Endothelial cell of umbilical vein (primary cell): ENCODE measurements at regions not wholly inside any gene's neighbourhood (a gene's known extent, or its start where the extent isn't known, plus 50 kb on each side); places are given as distances from the start of the nearest gene placed in this dataset.

ENCODE experiments used
- BruUV-seq: library from RNA; stranded (reverse); fragments of 400-500 nt; replicated peaks from 2 replicates; lab custom pipeline; 2021; lab: Mats Ljungman, UMichigan
- CTCF ChIA-PET: fragments of 300-600, 350-600 bp; sonication (Branson Sonifier 250); formaldehyde crosslinking; loops from one replicate; lab custom pipeline; 2021; ENCODE audit warnings: antibody characterized with exemption, inconsistent platforms; lab: Charles Lee
- POLR2A ChIA-PET: fragments of 300-600, 350-600 bp; sonication (Branson Sonifier 250); formaldehyde crosslinking; loops from one replicate; lab custom pipeline; 2021; ENCODE audit warnings: antibody characterized with exemption, inconsistent platforms; lab: Charles Lee
- DNase-seq: peaks from one replicate; pipeline ENCODE4 v3.0.0-alpha.2; 2011; ENCODE audit warnings: low read depth, low spot score
- FAIRE-seq: peaks from 2 replicates; lab custom pipeline; 2011; peaks lifted over from hg19 to GRCh38; lab: Jason Lieb, UNC
- H2AFZ ChIP-seq: 2 replicates; pipeline ENCODE4 v1.6.0; 2012; ENCODE audit warnings: low read depth, low read length, control low read depth, inconsistent platforms
- H3K27ac ChIP-seq: 2 replicates; pipeline ENCODE4 v1.5.1; 2011; ENCODE audit warnings: low read depth, mild to moderate bottlenecking, control low read depth, low read length, moderate library complexity; ENCODE audit not compliant: insufficient read depth
- H3K27me3 ChIP-seq, 2 experiments: 2 replicates each; pipeline versions ENCODE4 v1.6.0 to v1.6.1; 2011; ENCODE audit warnings: low read length in 2 of 2, mixed read lengths in 1 of 2; ENCODE audit not compliant: control insufficient read depth in 2 of 2, insufficient read depth in 2 of 2
- H3K36me3 ChIP-seq, 2 experiments: 2 replicates in 1 of 2; 3 replicates in 1 of 2; pipeline ENCODE4 v1.5.1; 2011; ENCODE audit warnings: low read length in 2 of 2, mild to moderate bottlenecking in 1 of 2, moderate library complexity in 1 of 2; ENCODE audit not compliant: control insufficient read depth in 2 of 2, insufficient read depth in 2 of 2; ENCODE audit errors: extremely low read depth in 1 of 2
- H3K4me1 ChIP-seq: 3 replicates; pipeline ENCODE4 v1.5.1; 2011; ENCODE audit warnings: mild to moderate bottlenecking, low read length; ENCODE audit not compliant: control insufficient read depth, insufficient read depth; ENCODE audit errors: extremely low read depth
- H3K4me2 ChIP-seq: 2 replicates; pipeline ENCODE4 v1.6.1; 2011; ENCODE audit warnings: low read length, control low read depth, mixed read lengths; ENCODE audit not compliant: insufficient read depth
- H3K4me3 ChIP-seq, 3 experiments: fragments of 200-600 bp in 1 of 3; sonication (generic), shearing (Covaris generic) in 1 of 3; replicated peaks in 1 of 3; 2 replicates each; pipeline ENCODE4 v1.5.1; 2011 to 2016; ENCODE audit warnings: control low read depth in 3 of 3, low read length in 3 of 3, mild to moderate bottlenecking in 2 of 3, inconsistent platforms in 1 of 3, low read depth in 1 of 3, moderate library complexity in 1 of 3; ENCODE audit not compliant: insufficient read depth in 1 of 3
- H3K79me2 ChIP-seq: 2 replicates; pipeline ENCODE4 v1.6.0; 2012; ENCODE audit warnings: low read length, inconsistent platforms; ENCODE audit not compliant: control insufficient read depth, insufficient read depth
- H3K9ac ChIP-seq: replicated peaks from 2 replicates; pipeline ENCODE3; 2011; ENCODE audit warnings: low read length, control low read depth; ENCODE audit not compliant: insufficient read depth; ENCODE audit errors: extremely low read depth
- H3K9me1 ChIP-seq: replicated peaks from 3 replicates; pipeline ENCODE4 v1.6.0; 2011; ENCODE audit warnings: mild to moderate bottlenecking, low read length; ENCODE audit not compliant: control insufficient read depth, insufficient read depth; ENCODE audit errors: extremely low read depth
- H3K9me3 ChIP-seq: replicated peaks from 2 replicates; pipeline ENCODE4 v1.5.1; 2012; ENCODE audit warnings: low read length, inconsistent platforms; ENCODE audit not compliant: control insufficient read depth, insufficient read depth
- H4K20me1 ChIP-seq: replicated peaks from 2 replicates; pipeline ENCODE3; 2011; ENCODE audit warnings: mild to moderate bottlenecking, low read length; ENCODE audit not compliant: control insufficient read depth, insufficient read depth; ENCODE audit errors: extremely low read depth
- EZH2 ChIP-seq: IDR thresholded peaks from 2 replicates; pipeline ENCODE4 v1.6.1; 2012; ENCODE audit warnings: borderline replicate concordance, low read depth, mild to moderate bottlenecking, moderate library complexity, low read length, inconsistent platforms; ENCODE audit not compliant: severe bottlenecking
- FOS ChIP-seq: IDR thresholded peaks from 2 replicates; pipeline ENCODE4 v1.6.1; 2011; ENCODE audit warnings: mild to moderate bottlenecking, low read length, moderate library complexity, borderline replicate concordance; ENCODE audit not compliant: insufficient read depth
- GATA2 ChIP-seq: IDR thresholded peaks from 2 replicates; pipeline ENCODE4 v1.7.0; 2011; ENCODE audit warnings: low read depth, mild to moderate bottlenecking, moderate library complexity, mixed read lengths, low read length; ENCODE audit not compliant: insufficient read length, insufficient read depth
- JUN ChIP-seq: IDR thresholded peaks from 2 replicates; pipeline ENCODE4 v1.6.1; 2011; ENCODE audit warnings: borderline replicate concordance, low read depth; ENCODE audit not compliant: insufficient read length, insufficient read depth
- MYC ChIP-seq: IDR thresholded peaks from one replicate; pipeline ENCODE4 v1.6.1; 2011; ENCODE audit warnings: mild to moderate bottlenecking, low read depth, low read length
- POLR2A ChIP-seq: IDR thresholded peaks from 2 replicates; pipeline ENCODE4 v1.6.1; 2012; ENCODE audit warnings: low read depth, mild to moderate bottlenecking, control low read depth, low read length
- POLR2AphosphoS5 ChIP-seq: IDR thresholded peaks from 2 replicates; pipeline ENCODE4 v1.6.1; 2012; ENCODE audit warnings: low read depth, mild to moderate bottlenecking, control low read depth, low read length, moderate library complexity; ENCODE audit not compliant: insufficient read depth
- dilution Hi-C: fragments of 300-500 bp; cut with MboI; formaldehyde crosslinking; loops from one replicate; pipeline ENCODE4 v1.15.0; 2019; ENCODE audit warnings: low sequenced_read_pairs; ENCODE audit not compliant: extremely low pct_ligation_motif_present
- intact Hi-C: fragments of 100-400 bp; cut with micrococcal nuclease; formaldehyde crosslinking; loops from one replicate; pipeline ENCODE4 v1.10.0; 2022
- TF ChIP-seq, protein P1 (sequence below), 2 donors: IDR thresholded peaks; 1 replicate in 1 of 2; 2 replicates in 1 of 2; pipeline ENCODE4 v1.5.1; 2011; ENCODE audit warnings: low read length in 2 of 2, mild to moderate bottlenecking in 2 of 2, moderate library complexity in 2 of 2, control low read depth in 1 of 2, inconsistent platforms in 1 of 2, low read depth in 1 of 2; ENCODE audit not compliant: insufficient read depth in 1 of 2; ENCODE audit errors: extremely low read depth in 1 of 2
- TF ChIP-seq, protein P2 (sequence below): IDR thresholded peaks from 2 replicates; pipeline ENCODE4 v1.6.1; 2011; ENCODE audit not compliant: insufficient read depth, insufficient read length

DNA sequence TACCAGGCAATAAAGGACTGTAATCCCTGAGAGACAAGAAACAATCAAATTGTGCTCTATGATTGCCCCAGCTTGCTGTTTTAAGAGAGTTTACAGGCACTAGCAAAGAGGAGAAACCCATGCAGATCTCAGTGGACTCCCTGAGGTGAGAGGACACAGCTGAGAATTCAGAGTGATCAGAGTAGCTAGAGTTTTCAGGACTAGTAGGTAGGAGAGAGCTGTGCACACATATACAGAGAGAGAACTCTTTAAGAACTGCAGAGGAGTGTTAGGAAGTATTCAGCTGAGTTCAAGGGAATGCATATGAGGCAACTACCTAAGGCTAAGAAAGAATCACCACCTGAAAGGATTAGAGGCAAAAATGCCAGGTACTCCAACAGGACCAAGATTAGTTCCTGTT, 904.8 kb downstream of the CDH8 start:
- H3K9me3 ChIP-seq: no peaks in the 10 kb centered on the region
- H3K9me1 ChIP-seq: no peaks in the 10 kb centered on the region
- ChIA-PET CTCF (no interaction called here), POLR2A (no interaction called here)
- intact Hi-C loops (no loop called here), dilution Hi-C loops (no loop called here)
- TF ChIP-seq, protein P1, sequence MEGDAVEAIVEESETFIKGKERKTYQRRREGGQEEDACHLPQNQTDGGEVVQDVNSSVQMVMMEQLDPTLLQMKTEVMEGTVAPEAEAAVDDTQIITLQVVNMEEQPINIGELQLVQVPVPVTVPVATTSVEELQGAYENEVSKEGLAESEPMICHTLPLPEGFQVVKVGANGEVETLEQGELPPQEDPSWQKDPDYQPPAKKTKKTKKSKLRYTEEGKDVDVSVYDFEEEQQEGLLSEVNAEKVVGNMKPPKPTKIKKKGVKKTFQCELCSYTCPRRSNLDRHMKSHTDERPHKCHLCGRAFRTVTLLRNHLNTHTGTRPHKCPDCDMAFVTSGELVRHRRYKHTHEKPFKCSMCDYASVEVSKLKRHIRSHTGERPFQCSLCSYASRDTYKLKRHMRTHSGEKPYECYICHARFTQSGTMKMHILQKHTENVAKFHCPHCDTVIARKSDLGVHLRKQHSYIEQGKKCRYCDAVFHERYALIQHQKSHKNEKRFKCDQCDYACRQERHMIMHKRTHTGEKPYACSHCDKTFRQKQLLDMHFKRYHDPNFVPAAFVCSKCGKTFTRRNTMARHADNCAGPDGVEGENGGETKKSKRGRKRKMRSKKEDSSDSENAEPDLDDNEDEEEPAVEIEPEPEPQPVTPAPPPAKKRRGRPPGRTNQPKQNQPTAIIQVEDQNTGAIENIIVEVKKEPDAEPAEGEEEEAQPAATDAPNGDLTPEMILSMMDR (IDR thresholded peaks at IDR 0.05; ENCODE audit: extremely low read depth in 1 of 2, insufficient read depth in 1 of 2, low read depth in 1 of 2, low read length in 2 of 2): no peak
- TF ChIP-seq, protein P2, sequence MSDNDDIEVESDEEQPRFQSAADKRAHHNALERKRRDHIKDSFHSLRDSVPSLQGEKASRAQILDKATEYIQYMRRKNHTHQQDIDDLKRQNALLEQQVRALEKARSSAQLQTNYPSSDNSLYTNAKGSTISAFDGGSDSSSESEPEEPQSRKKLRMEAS: no peak
- TF ChIP-seq GATA2 (no peak), POLR2AphosphoS5 (no peak), MYC (no peak), POLR2A (no peak), JUN (no peak), EZH2 (no peak), FOS (no peak)
- H2AFZ ChIP-seq: no peak overlapping the region
- no peaks in the 10 kb centered on the region for H3K27me3 ChIP-seq
- H3K4me2 ChIP-seq: no peak overlapping the region
- no peaks in the 10 kb centered on the region for H3K79me2 ChIP-seq
- H3K4me3 ChIP-seq: no peak overlapping the region
- no peak for FAIRE-seq
- H3K27ac ChIP-seq: no peak overlapping the region
- BruUV-seq: no TSS peak
- no peaks in the 10 kb centered on the region for H3K36me3 ChIP-seq
- H3K9ac ChIP-seq: no peak overlapping the region
- H3K4me1 ChIP-seq: no peaks in the 10 kb centered on the region
- H4K20me1 ChIP-seq: no peaks in the 10 kb centered on the region
- DNase-seq: no peak
